ENCODE measurements at regions not wholly inside any gene's neighbourhood (a gene's known extent, or its start where the extent isn't known, plus 50 kb on each side); places are given as distances from the start of the nearest gene placed in this dataset.
A peak's percentile ranks its signal among the peaks of the same experiment; 100 is the strongest.

DNA sequence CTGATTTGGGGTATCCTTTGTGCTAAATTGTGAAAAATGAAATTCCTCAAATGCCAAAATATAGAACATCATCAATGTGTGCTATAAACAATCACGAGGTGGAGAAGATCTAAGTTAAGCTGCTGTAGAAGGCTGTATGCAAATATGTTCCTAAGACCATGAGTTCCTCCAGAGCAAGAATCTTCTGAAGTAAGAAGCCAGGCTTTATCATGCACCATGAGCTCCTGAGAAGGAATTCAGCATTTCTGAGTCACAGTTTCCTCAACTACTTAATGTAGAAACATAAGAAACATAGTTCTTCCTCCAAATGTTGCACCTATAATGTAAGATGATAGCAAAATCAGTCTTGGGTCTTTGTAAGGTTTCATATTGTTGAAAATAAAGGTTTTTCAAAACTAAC, 241.7 kb upstream of the MDFIC2 start:
- DNase-seq (no peak), ATAC-seq (ENCODE audit: poor library complexity) (no peak)
- intact Hi-C loops (cut with DNase I) = no loop called here

DNA sequence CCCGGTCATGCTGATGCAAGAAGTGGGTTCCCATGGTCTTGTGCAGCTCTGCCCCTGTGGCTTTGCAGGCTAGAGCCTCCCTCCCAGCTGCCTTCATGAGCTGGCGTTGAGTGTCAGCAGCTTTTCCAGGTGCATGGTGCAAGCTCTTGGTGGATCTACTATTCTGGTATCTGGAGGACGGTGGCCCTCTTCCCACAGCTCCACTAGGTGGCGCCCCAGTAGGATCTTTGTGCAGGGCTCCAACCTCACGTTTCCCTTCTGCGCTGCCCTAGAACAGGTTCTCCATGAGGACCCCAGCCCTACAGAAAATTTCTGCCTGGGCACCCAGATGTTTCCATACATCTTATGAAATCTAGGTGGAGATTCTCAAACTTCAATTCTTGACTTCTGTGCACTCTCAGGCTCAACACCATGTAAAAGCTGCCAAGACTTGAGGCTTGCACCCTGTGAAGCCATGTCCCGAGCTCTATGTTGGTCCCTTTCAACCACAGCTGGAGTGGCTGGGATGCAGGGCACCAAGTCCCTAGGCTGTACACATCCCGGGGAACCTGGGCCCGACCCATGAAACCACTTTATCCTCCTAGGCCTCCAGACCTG, 238.4 kb upstream of the MDFIC2 start:
- DNase-seq (peak; percentile 75), ATAC-seq (ENCODE audit: poor library complexity) (peak; percentile 90)
- intact Hi-C loops (cut with DNase I) = no loop called here

DNA sequence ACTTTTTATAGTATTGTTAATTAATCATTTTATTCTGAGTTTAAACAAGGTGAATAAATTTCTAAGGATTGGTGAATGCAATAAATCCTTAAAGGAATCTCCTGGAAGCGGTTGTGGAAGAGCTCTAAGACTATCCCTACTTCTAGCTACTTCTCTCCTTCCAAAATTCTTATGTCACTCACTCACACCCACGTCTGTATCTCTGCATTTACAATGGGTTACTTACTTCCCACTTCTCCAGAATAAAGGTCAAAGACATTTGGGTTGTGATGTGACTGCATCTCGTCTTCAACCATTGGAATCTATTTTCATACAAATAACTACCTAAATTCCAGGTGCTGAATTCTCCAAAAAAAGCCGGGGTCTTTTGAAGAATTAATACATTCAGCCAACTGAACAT, 234.2 kb upstream of the MDFIC2 start:
- ATAC-seq (ENCODE audit: poor library complexity) (no peak), DNase-seq (no peak)
- intact Hi-C loops (cut with DNase I) = loop anchor here (10.0 kb wide), 1 partner anchor 1098 kb away; no protein-coding TSS in a partner anchor

DNA sequence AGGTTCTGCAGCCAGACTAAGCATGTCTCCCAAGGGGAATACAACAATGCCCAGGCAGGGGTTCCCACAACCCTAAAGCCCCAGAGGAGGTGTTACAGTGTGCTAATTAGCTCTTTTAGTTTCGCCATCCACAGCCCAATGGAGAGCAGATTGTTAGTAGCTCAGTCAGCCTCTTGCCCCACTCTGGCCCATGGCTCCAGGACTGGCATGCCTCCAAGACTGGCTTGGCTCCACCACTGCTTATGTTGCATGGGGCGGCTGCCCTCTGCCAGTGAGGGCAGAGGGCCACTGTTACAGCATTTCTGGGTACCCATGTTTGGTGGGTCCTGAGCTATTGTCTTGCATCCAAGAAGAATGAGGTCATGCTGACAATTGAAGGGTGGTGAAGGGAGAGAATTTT, 231.1 kb upstream of the MDFIC2 start:
- ATAC-seq (ENCODE audit: poor library complexity) (no peak), DNase-seq (no peak)
- intact Hi-C loops (cut with DNase I) = loop anchor here (10.0 kb wide), 1 partner anchor 1101 kb away; no protein-coding TSS in a partner anchor

DNA sequence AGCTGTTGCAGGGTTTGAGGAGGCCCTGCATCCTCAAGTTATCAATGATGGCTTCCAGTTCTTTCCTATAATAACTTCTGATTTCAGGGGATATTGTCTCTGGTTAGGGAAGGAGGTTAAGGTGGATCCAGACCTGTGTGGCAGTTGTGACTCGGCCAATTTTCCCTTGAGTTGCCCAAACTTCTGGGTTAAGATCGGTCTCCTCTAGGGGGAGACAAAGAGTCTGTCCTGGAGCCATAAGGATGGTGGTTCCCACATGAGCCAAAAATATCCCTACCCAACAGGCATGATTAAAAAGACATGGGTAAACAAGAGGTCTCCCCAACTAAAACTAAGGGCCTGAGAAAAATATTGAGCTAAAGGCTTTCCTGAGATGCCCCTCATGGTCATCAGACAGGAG, 227.5 kb upstream of the MDFIC2 start:
- intact Hi-C loops (cut with DNase I) = loop anchor here (10.0 kb wide), 1 partner anchor 1105 kb away; no protein-coding TSS in a partner anchor

DNA sequence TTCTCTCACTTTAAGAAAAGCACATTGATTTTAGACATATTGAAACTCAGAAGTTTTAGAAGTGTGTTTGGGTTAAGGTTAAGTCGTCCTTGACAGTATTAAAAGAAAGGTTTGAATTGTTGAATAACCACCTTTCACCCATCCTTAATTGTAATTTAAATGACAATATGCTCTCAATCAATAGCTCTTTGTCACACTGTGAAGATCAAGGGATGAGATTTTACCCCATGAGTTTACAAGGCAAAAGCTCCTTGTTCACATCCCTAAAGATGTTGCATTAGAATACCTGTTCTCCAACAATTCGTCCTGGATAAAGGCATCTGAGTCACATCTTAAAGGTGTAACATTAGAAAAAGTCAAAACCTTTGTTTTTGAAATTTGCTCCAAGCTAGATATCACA, 220.4 kb upstream of the MDFIC2 start:
- DNase-seq (no peak), ATAC-seq (ENCODE audit: poor library complexity) (no peak)
- intact Hi-C loops (cut with DNase I) = no loop called here

More for the DNA sequence above, 227.5 kb upstream of the MDFIC2 start:
- no peak for DNase-seq
- ATAC-seq (ENCODE audit: poor library complexity) = no peak

DNA sequence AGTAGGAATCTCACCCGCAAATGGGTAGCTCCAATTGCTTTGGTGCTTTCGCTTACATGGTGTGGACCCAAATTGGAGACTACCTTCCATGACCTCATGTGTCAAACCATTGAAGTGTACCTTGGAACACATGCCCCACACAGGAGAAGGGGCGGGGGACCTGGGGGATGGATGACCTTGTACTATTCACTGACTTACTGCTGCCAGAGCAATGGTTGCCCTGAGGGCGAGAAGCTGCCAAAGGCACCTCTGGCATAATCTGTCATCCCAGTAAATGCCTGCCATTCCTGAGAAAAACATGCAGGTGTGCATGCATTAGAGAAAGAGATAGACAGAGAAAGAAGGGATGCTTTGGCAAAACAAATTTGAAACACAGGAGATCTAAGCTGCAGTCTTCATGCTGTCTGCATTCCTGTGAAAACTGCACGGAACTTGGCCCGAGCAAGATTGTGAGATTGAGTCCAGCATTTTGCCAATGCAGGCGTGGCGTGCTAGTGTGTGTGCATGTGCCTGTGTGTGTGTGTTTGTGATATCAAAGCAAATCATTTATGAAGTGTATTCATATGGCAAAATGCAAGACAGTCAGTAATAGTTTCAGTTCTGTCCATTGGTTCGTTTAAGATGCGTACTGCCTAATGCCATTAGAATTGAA, 219.5 kb upstream of the MDFIC2 start:
- ATAC-seq (ENCODE audit: poor library complexity) = no peak
- no peak for DNase-seq
- intact Hi-C loops (cut with DNase I) = no loop called here

DNA sequence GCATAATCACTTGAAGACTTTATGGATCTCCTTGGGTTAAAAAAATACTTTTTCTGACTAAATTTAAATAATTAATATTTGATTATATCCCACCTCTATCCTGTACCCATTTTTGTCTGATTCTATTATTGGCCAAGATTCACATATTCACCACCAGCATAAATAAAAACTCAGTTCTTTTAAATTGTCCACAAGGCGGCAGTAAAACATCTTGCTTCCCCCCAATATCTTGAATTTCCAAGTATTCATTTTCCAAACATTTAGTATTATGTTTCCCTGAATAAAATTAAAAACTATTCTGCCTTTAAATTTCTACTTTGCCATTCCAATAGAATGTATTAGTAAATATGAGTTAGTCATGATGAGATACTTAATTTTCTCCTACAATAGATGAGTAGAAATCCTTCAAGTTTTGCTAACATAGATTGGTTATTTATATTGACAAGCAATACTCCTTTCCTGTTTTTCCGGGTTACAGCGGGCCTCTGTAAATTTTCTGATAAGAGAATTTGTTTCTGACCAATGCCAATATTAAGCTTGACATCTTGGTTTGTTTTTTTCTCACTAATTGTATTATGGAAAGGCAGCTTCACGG, 218.7 kb upstream of the MDFIC2 start:
- intact Hi-C loops (cut with DNase I) = no loop called here
- DNase-seq = no peak
- ATAC-seq (ENCODE audit: poor library complexity) = no peak

DNA sequence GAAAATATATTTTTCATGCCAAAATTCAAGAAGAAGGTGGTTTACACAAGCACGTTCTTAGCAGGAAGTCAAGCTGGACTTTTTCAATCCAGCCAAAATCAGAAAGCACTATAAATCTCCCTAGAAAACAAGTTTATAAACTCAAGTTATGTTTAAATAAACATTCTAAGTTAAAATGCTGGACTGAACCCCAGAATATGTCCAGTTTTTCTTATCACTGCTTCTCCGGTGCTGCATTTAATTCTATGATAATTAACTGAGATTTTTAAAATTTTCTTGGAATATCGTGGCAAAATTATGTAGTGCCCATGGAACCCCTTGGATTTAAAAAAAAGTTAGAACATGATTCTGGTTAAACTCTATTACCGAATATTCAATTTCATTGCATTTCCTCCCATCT, 218.2 kb upstream of the MDFIC2 start:
- DNase-seq = no peak
- no peak for ATAC-seq (ENCODE audit: poor library complexity)
- intact Hi-C loops (cut with DNase I) = no loop called here

DNA sequence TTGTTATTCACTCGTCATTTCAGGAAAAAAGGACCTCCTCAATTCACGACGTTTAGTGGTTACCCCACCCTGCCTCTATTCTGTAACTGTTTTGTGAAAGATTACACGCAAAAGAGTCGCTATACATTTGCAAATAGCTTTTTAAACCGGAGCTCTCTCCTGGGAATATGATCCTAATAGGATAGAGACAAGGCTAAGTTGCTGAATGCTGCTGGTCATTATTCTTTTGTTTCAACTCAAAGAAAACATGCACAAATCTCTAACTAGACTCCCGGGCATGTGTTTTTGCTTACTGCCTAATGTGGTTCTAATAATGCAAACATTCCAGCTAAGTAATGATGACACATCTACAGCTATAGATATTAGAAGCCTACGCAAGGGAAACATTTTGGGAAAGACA, 214.6 kb upstream of the MDFIC2 start:
- intact Hi-C loops (cut with DNase I) = no loop called here
- DNase-seq = no peak
- no peak for ATAC-seq (ENCODE audit: poor library complexity)

DNA sequence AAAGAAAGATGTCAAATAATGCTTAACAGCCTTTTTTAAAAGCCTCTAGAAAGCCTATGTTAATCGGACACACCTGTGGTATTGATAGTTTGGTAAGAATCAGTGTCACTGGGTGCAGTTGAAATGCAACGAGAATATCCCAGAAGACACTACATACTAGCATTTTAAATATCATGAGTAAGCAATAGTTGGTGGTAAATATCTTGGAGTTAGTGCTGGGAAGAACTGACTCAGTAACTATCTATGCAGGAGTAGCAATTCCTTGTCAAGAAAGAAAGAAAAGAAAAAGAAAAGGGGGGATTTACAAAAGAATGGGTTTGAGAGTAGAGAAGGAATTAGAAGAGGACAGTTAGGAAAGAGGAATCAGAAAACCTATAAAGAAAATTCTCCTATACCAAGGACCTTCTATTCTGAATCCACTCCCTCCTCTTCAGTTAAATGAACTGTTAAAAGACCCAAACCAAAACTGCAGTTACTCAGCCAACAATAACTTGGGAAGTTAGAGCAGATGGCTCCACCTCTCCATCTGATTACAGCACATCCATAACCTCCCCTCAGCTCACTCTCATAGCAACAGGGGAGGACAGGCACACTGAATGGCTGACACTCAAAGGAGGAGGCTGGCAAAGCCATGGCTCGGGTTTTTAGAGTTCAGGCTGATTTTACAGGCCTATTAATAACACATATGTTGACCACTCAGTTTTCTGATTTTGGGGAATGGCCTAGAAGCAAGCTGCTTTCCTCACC, 207.6 kb upstream of the MDFIC2 start:
- ATAC-seq (ENCODE audit: poor library complexity) (no peak), DNase-seq (no peak)
- intact Hi-C loops (cut with DNase I) = no loop called here

DNA sequence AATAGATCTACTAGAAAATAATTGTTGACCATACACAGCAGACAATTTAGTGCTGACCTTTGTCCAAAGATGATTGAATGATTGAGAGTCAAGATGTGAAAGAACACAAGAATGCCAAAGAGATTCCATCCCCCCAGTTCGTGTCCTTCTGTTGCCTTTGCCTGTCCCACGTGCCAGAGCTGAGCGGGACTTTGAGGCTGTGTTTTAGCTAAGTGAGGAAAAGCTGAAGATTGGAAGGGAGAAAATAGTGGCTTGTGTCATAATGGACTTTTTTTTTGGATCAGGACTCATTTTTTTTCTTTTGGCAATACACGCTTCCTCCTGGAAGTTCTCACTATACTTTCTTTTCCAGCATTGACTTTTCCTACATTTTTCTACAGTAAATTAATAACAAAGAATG, 206.6 kb upstream of the MDFIC2 start:
- no peak for ATAC-seq (ENCODE audit: poor library complexity)
- intact Hi-C loops (cut with DNase I) = no loop called here

DNA sequence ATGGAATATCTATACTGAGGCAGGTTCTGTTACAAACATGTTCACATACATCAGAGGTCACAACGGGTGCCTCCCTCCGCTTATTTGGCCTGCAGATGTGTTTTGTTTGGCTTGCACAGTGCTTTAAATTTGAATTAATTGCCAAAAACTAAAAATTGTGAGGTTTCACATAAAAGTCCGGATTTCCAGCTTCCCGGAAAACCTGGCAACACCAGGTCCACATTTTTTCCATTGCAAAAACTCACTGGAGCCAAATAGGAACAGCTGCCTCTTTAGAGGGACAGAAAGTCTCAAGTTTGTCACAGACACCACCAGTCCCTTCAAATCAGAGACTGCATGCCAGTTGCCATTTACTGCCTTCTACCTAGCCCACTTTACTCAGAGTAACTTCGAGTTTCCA, 205.9 kb upstream of the MDFIC2 start:
- intact Hi-C loops (cut with DNase I) = no loop called here
- DNase-seq = no peak
- ATAC-seq (ENCODE audit: poor library complexity) = no peak

More for the DNA sequence above, 206.6 kb upstream of the MDFIC2 start:
- DNase-seq = no peak

DNA sequence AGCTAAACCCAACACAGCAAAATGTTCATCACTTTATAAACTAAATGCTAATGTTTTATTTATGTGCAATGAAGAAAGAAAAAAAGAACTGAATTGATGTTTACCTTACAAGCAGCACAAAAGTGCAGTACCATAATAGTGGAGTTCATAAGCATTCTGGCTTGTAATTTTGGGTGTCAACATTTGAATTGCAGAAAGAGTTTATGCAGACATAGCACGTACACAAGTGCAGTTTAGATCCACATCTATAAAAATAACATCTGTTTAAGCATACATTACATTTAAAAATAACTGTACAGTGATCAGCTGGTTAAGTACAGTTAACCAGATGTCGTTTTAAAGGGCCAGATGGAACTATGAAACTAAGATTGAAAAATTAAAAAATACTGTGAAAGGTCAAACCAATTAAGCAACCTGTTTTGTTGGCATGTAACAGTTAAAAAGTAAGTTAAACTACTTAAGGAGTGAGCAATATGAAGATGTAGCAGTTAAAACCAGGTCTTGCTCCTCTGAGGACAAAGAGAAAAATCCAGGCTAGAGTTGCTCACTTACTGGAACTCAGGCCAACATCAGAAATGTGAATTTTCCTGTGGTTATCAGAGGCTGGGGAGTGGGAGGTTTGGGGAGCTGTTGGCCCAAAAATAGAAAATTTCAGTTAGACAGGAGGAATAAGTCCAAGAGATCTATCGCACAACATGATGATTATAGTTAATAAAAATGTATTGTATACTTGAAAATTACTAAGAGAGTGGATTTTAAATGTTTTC, 204.9 kb upstream of the MDFIC2 start:
- ATAC-seq (ENCODE audit: poor library complexity) = no peak
- intact Hi-C loops (cut with DNase I) = no loop called here
- no peak for DNase-seq

DNA sequence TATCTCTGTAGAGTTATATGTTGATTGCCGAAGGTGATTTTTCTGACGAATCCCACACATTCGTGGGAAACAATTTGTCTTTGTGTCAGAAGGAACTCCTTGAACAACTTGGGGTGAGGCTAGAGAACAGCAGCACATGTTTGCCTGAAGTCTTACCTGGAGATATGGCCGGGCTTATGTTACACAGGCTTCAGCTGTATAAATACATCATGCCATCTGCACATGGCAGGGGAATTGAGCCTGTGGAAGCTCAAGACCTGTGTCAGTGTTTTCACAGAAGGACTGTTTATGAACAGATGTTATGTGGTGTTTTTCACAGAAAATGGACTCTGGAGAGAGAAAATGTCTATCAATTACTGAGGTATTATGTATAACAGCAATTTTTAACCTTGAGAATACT, 203.6 kb upstream of the MDFIC2 start:
- ATAC-seq (ENCODE audit: poor library complexity) (no peak), DNase-seq (no peak)
- intact Hi-C loops (cut with DNase I) = no loop called here

DNA sequence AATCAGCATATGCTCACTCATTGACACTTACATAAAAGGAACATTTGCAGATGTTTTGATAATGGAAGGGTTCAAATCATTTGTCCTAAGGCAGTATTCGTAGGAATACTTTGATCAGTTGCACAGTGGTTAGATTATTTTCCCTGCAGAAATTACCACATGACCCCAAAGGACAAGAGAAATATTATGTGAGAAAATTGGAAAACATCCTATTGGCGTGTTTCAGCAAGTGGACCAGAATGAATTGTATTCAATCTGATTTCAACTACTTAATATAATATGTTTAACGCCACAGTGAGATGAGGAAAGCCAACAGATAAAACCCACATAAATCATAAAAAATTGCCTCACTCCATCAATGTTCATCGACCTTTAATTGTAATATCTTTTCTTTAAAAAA, 195.0 kb upstream of the MDFIC2 start:
- intact Hi-C loops (cut with DNase I) = no loop called here
- ATAC-seq (ENCODE audit: poor library complexity) (no peak), DNase-seq (no peak)

DNA sequence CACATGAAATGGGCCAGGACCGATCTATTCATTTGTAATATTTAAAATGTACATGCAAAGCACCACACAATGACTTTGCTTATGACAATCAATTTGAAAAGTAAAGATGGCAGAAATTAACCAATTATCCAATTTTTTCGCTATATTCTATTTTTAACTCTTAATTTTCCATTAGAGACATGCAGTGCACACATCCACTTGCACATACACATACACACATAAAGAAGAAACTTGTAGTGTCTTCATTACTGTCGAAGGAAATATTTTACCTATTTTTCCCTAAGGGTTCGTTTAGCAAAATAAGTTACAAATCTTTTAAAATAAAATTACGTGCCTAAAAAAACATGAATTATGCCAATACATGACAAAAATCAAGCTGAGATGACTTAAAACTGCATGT, 194.3 kb upstream of the MDFIC2 start:
- intact Hi-C loops (cut with DNase I) = no loop called here
- DNase-seq = no peak
- ATAC-seq (ENCODE audit: poor library complexity) = no peak

DNA sequence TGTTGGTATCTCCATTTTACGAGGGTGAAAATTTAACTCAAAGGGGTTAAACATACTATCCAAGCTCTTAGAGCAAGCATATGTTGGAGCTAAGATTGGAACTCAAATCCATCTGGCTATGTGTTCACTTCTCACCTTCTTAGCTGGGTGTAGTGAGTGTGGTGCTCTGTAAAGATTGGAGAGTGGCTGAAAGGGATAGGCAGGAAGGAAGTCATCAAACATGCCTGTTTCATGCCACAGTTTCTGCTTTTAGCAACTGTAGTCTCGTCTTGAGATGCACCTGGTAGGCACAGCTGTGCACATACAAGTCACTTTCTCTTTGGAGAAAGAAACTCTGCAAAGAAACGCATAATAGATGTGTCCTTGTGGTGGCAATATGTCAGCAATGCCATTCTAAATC, 189.1 kb upstream of the MDFIC2 start:
- ATAC-seq (ENCODE audit: poor library complexity) (no peak), DNase-seq (no peak)
- intact Hi-C loops (cut with DNase I) = no loop called here

DNA sequence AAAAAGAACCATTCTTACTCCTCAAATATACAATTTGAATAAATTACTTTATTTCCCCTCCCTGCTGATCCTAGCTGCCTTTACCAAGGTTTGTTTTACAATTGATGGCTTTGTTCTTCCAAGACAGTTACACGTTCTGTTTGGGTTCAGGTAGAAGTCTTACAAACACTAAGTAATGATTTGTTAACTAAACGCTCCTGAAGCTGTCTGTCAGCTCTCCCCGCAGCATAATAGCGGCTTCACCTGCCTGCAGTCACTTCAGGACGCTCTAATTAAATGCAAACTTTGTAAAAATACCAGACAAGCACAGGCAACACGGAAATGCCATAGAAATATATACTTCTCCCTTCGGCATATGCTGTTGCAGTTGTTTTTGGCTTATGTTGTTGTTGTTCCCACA, 176.4 kb upstream of the MDFIC2 start:
- DNase-seq (no peak), ATAC-seq (ENCODE audit: poor library complexity) (no peak)
- intact Hi-C loops (cut with DNase I) = no loop called here

All from Right ventricle myocardium superior (tissue), 1 donor.